ENCODE measurements at regions not wholly inside any gene's neighbourhood (a gene's known extent, or its start where the extent isn't known, plus 50 kb on each side); places are given as distances from the start of the nearest gene placed in this dataset.

DNA sequence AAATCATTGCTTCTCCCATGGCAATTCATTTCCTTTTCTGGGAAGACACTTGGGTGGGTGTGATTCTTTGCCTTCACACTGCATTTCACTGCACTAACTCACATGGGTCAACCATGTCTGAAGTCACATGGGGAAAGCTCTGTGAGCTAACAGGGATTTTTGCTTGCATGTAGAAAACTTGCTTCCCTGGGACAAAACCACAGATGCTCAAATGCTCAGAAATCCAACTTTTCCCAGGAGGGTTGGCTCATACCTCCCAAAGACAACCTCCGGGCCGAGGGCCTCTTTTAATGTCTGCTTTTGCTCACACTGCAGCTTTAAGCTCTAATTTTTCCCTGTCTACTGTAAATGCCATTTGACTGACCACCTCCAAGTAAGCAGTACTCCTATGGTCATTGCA is 1695.2 kb downstream of the STIM2 start:
- DNase-seq: no peak

DNA sequence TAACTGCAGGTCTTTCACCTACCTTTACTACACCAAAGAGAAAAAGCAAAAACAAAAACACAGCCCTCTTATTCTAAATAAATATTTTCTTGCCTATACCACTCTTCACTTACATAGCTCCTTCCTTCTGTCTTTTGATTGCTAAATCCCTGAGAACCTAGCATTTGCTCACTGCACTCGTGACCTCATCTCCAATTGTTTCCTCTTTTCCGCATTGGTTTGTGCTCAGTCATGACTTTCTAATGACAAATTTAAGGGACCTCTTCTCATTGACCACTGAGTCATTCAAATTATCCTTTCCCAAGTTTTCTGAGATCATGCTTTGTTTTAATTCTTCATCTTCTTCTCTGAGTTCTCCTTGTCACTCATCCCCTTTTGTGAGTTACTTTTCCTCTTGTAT is 1697.1 kb downstream of the STIM2 start:
- no peak for DNase-seq

DNA sequence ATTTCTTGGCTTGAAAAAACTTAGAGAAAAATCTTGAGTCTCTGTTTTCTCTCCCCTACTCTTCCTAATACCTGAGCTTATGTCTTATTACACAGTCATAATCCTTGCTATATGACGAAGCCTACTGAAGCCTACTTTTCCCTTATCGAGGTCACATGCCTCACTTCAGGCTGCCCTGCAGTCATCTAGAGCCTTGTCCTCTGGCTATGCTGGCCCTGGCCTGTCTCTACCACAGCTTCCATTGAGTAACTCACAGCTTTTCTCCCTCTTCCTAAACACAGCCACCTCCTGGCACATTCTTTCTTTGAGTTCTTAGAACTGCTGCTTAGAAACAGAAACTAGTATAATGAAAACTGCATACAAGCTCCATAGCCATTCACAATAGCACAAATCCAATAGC is 1698.3 kb downstream of the STIM2 start:
- no peak for DNase-seq

DNA sequence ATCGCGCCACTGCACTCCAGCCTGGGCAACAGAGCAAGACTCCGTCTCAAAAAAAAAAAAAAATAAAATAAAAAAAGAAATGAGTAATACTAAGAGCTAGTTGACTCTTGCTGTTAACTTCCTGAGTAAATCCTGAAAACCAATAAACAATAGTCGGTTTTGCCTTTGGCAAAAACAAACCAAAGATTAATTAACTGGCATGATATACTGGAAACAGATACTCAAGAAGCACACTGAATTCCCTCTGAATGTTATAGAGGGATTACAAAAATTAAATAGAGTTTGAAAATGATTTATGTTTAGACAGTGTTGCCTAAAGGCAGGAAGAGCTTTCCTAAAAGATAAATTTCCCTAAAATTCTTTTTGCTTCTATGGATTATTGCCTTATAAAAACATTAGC is 1702.3 kb downstream of the STIM2 start:
- DNase-seq: no peak

DNA sequence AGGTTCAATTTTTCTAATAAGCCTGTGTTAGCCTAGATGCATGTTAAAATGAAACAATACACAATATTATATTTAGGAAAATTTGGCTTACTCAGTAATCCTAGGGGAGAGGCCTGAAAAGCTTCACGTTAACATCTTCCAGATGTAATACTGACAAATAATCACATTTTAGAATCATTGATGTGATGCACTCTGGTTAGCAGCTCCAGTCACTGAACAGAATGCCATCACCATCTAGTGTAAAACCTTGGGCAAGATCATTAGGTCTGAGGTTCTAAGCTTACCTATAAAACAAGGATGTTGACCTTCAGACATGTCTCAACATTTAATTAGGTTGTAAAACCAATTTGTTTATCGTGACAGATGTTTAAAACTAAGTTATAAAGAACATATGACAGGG is 1704.8 kb downstream of the STIM2 start:
- no peak for DNase-seq

DNA sequence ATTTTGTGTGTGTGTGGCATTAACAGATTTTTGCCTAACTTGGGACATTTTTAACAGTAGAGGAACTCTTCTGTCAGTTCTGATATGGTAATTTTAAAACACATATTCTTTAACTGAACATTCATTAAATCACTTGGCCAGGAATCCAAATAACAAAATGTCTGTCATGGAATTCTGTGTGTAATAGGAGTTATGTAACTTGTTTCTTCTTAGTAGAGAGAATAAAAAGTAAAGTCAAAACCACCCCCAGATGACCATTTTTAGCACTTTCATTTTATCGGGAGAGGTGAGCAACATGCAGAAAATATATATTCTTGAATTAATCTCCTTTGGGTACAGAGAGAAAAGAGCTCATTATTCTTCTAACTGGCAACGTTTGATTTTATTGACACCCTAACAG is 1740.3 kb downstream of the STIM2 start:
- DNase-seq: no peak

DNA sequence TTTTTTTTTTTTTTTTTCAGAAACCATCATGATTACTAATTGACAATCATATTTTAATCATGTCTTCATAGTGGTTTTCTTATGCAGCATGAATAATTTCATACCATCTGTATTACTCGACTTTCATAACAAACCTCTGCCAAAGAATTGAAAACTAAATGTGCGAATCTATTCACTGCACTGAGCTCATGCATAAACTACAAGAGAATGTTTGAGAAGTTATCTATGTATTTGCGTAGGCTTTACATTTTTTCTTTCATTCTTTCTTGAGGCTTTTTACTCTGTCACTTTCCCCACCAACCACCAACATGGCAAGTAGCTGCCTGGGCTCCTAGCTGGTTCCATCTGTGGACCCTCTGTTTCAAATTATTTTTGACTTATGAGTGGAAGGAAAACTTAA is 1761.0 kb downstream of the STIM2 start:
- DNase-seq: no peak

DNA sequence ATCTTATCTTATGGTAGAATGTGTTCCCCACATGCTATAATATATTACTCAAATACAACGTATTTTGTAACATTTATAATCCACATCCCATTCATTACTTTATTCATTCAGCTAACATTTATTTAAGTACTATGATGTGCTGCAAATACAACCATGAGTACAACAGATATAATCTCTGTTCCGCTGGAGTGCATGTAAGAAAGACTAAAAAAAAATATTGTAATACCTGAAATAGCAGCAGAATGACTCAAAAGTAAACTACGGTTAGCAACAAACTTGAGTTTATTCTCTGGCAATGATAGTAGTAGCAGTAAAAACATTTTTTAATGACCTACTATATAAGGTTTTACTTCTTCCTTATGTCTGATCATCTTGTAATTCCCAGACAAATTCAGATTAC is 1776.3 kb downstream of the STIM2 start:
- DNase-seq: no peak

DNA sequence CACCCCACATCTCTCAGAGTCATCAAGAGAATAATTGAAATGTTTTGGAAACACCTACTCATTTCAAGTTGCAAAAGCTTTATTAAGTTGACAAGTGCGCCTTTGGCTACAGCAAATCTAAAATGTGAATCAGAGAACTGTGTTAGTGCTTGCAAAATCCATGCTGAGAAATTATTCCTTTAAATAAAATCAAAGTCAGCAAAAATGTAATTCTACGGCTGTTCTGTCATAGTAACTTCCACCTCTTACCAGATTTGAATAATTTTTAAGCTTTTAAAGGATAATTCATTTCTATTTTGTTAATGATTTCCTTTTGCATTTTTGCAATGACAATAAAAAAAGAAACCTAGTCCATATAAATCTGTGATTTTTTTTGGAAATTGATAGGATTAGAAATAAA is 1779.1 kb downstream of the STIM2 start:
- no peak for DNase-seq

DNA sequence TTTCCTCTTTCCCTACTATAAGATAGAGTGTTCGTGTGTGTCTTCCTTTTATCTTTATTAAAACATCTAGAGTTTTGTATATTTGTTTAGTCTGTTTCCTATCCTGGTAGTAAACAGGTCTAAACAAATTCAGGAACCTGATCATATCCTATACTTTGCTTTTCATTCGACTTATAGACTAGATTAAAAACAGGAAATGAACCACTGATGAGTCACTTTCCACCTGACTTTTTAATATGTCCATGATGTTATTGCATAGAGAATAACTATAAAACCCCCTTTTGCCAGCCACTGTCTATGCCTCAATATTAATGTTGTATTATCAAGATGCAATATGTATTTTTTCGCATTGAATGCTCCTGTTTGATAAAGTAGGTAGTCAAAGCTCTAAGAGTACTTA is 1794.0 kb downstream of the STIM2 start:
- no peak for DNase-seq

DNA sequence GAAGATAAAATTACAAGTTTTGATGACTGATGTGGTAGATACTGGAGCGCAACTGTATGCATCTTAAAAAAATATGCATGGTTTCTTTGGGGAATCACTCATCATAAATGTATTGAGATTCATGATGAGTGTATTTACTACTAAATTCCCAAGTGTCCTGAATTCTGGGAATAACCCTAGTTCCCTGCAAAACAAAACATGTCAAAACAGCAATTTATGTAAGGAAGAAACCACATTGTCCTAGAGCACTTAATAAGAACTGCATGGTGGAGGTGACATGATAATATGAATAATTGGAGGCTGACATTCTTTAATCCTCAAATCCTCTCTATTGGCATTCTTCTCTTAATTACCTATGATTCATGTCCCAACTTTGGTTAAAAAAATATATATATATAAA is 1804.7 kb downstream of the STIM2 start:
- DNase-seq: no peak

DNA sequence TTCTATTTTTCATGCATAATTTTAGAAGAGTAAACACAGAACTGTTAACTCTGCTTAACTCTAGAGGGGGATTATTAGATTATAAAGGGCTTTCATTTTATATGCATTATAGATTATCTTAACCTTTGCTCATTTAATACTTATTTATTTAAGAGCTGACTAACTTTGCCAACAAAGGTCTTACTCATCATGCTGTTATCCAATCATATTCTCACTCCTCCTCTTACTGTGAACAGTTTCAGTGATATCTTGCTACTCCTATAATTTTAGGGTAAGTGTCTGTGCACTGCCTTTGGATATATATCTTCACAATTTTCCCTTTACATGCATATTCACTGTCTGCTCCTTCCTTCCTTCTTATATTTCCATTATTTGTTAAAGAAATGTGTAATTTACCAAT is 1814.9 kb downstream of the STIM2 start:
- DNase-seq: no peak

DNA sequence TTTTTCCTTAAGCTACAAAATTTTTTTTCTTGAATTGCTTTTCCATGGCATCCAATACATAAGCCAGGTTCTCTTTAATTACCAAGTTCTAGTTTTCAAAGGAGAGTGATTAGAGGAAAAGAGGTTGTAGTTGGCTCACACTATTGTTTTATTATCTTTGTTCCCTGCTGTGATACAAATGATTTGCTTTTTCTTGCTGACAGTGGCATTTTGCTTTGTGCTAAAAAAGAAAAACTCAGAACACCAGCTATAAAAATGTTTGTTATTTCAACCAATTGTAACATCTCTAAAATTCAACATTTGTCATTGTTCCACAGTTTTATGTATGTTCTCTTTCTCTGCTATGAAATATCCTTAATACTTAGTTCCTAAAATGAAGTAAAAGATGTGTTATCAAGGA is 1817.2 kb downstream of the STIM2 start:
- DNase-seq: no peak

DNA sequence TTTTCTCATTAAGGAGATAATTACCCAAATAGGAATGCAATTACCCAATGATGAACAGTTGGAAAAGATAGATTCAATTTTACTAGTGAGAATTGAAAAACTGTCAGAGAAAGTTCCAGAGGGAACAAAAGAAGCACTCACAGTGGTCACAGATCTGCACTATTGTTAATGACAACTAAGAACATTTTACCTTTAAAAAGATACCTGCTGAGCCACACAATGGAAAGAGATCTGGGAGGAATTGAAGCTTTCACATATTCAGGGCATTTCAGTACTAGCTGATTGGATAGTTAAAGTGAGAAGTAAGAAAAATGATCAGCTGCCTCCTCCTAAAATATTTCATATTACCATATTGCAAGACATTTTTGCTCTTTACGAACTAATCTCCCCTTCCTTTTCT is 1822.2 kb downstream of the STIM2 start:
- no peak for DNase-seq

DNA sequence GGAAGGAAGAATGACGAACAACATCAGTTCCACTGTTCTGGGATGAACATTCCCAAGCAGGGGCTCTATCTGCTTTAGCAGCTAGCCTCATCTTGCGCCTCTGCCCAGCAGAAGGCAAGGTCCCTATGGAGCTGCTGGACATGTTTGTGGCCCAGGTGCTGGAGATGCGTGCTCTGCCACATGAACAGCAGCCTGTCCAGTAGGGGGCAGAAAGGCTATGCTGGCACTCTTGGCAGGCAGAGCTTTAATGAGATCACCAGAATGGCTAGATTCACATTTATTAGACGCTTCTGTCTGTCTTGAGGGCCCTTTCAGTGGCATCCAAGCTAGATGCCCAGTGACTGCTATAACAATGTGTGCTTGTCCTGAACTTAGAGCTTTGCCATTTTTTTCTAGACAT is 1826.0 kb downstream of the STIM2 start:
- DNase-seq: no peak

DNA sequence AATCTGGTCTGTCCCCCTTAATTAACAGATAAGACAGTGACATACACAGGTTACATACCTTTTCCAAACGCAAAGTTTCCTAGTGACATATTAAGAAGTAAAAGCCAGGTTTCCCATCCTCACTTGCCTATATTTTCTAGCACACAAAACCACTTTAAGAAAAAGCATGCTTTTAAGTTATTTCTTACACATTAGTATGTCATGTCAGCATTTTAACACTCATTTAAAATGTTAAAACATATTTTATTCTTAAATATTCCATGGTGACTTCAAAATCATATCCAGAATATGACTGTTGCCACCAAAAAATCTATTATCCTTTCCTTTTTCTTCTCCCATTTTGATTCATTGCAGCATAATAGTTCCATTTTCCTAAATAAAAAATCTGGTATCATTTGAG is 1830.2 kb downstream of the STIM2 start:
- no peak for DNase-seq

DNA sequence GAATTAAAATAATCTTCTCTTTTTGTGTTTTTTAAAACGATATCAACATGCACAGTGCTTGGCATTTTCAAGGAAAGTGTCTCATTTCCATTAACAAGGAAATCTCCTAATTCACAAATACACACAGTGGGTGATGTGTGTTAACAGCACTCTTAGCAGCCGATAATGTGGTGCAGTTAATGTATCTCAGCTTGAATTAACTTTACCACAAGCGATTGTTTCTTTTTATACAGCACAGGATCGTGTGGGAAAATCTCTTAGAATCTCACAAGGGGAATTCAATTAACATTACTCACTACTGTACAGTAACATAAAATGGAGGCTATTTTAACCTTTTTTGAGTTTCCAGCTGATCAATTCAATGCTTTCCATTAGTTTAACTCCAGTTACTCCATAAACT is 1841.9 kb downstream of the STIM2 start:
- no peak for DNase-seq

DNA sequence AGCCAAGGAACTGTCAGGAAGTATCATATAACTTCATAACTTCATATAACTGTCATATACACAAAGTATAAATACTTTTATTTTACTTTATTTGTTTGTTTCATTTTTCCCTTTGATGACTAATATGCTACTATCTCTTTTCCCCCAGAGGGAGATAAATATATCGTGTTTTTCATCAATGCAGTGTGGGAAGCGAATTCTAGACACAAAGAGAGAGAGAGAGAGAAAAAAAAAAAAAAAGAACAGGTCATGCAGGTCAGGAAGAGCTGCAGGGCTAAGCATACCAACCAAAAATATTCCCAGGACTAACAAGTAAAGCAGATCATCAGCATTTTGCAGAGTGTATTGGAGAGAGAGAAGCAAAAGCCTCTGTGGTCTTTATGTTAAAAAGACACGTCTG is 1849.2 kb downstream of the STIM2 start:
- DNase-seq: no peak

DNA sequence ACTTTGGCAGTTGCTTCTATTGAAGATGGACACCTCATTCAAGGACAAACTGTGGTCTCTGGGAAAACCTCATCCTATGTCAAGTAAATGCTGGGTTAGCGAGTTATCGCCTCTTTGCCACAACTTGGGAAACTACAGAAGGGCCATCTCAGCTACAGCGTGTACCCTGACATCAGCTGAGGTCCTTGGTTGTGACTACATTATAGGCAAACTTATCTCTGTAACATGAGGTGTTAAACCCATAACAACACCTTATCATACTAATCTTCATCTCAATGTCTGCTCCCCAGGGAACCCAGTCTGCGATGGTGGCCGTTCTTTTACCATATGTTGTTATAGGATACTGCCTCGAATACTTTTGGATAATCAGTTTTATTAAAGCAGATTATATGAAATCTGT is 1862.7 kb downstream of the STIM2 start:
- DNase-seq: no peak

DNA sequence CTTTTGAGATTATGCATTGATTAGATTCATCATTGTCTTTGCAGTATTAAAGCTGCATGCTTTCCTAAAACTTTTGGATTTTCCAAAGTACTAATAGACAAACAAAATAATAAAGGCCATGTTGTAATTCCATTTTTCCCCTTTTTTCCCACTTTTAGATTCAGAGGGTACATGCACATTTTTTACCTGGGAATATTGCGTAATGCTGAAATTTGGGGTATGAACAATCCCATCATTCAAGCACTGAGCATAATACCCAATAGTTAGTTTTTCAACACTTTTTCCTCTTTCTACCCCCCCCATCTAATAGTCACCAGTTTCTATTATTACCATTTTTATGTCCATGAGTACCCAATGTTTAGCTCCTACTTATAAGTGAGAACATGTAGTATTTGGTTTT is 1863.6 kb downstream of the STIM2 start:
- DNase-seq: no peak

DNA sequence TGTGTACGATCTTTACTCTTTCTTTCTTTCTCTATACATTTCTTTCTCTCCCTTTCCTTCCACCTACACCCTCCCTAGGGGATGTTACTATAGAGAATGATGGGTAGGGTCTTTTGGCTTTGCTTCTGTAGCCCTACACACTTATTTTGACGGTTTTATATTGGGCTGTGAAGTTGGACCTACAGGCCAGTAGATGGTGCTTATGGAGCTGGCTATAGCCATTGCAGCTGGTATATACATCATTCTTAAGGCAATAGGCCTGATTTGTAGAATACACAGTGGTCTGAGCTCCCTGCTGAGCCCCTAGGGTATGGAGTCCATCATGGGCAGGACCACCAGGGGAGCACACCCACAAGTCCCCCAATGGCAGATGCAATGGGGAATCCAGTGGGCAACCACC is 1869.7 kb downstream of the STIM2 start:
- no peak for DNase-seq

DNA sequence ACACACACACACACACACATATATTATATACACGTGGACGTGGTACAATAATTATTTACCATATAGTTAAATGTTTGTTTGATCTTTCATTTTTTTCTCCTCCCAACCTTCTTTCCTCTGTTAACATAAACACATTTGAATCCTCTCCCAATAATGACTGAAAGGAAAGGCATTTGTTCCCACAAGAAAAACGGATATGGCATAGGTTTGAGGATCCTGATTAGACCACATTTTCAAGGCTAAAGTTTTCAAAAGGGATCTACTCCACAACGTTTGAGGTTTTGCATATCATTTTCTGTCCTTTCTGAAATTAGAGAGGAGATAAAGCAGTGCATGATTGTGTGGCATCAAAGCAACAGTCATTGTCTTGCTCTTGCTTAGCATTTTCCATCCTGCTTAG is 1883.4 kb downstream of the STIM2 start:
- DNase-seq: no peak

DNA sequence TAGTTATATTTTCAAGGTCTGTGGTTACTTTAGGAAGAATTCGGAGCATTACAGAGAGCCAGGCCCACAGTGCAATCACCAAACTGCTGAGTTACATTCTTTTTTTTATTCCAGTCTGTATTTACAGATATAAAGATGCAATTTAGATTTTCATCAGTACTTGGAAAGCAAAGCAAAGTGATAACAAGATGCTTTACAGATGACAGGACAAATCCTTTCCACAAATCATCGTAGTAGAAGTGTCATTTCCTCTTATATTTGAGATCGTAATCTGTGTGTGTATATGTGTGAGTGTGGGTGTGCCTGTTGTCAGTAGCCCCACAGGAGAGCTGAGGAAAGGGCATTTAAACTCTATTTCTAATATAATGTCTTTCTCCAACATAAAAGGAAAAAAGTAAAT is 1893.7 kb downstream of the STIM2 start:
- no peak for DNase-seq

DNA sequence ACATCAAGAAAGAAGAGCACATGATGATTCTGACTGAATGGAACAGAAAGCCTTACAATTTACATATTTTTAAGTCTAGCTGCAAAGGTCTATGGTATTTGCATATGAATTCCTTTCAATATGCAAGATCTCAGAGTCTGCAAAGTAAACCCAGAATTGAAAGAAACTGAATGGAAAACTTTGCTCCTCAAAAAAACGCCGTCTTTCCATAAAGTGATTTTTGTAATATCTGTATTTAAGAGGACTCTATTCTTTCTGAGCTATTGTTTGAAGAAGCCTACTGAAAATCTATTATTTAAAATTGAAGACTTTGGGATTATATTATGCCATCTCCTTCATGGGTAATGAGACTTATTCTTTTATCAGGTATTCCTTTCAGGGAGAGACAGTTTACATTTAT is 1894.4 kb downstream of the STIM2 start:
- no peak for DNase-seq

DNA sequence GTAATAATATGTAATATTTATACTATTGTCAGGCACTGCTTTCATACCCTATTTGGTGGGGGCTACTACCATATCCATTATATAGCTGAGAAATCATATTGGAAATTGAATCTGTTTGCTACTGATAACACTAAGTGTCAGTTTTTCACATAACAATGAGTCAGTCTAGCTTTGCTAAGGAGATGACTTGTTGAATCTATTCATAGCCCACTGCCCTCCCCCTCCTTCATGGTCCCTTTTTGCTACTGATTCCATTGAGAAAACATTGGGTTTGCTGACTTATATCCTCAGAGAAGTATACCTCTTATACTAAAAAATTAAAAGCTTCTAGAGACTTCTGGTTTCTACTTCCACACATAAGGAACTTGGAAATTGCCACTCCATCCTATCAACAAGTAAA is 1898.4 kb downstream of the STIM2 start:
- DNase-seq: no peak

DNA sequence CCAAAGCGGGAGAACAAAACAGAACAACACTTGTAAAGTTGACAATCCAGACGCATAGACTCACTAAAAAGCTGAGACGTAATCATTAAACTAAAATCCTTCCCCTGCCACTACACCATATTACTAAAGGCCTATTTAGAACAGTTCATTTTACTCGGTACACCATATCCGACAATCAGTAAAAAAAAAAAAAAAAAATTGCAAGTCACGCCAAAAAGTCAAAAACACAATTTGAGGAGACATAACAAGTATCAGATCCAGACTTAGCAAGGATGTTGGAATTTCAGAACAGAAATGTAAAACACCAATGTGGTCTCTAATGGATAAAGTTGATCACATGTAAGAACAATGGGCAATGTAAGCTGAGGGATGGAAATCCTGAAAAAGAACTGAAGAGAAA is 1899.4 kb downstream of the STIM2 start:
- DNase-seq: no peak

DNA sequence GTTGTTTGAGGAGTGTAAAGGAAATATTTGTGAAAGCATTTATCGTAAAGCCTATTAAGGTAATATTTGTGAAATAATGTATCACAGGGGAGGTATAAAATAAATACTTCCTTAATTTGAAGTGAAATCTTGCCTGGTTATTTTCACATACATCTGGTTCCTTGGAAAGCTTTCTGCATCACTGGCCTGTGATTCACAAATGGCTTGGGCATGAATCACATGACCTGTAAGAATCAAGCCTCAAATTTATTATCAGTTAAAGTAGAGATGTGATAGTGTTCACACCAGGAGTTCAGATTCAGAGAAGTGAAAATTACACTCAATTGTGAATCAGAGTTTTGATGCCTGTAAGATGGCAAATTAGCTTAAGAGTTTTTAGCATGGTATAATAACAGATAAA is 1911.4 kb downstream of the STIM2 start:
- DNase-seq: no peak
